A549 (cell line): ENCODE measurements at regions not wholly inside any gene's neighbourhood (a gene's known extent, or its start where the extent isn't known, plus 50 kb on each side); places are given as distances from the start of the nearest gene placed in this dataset.

Source experiments
- BHLHE40 ChIP-seq: IDR thresholded peaks from 2 replicates; pipeline ENCODE4 v1.6.1; 2012; ENCODE audit warnings: low read depth, low read length, inconsistent platforms
- MAFK ChIP-seq: fragments of 450-650 bp; IDR thresholded peaks from 2 replicates; pipeline ENCODE4 v1.6.1; 2014; ENCODE audit not compliant: partially characterized antibody
- MYC ChIP-seq: IDR thresholded peaks from 2 replicates; pipeline ENCODE4 v1.6.1; 2012; ENCODE audit warnings: mild to moderate bottlenecking, inconsistent platforms, low read length, improper control_type of control experiment, borderline replicate concordance
- POLR2A ChIP-seq: IDR thresholded peaks from 2 replicates; pipeline ENCODE4 v1.6.1; 2012; ENCODE audit warnings: mild to moderate bottlenecking, low read length
- POLR2AphosphoS2 ChIP-seq: conservative IDR thresholded peaks from 2 replicates; pipeline ENCODE4 v1.6.1; 2012; ENCODE audit warnings: low read length, improper control_type of control experiment, inconsistent platforms
- RAD21 ChIP-seq, 2 experiments: fragments of >200 bp in 1 of 2; sonication (Bioruptor Twin) in 1 of 2; formaldehyde crosslinking in 1 of 2; IDR thresholded peaks in 1 of 2; conservative IDR thresholded peaks in 1 of 2; 2 replicates in 1 of 2; 3 replicates in 1 of 2; pipeline ENCODE4 v1.6.1; 2012 to 2018; ENCODE audit warnings: inconsistent platforms in 1 of 2
- TP53 ChIP-seq: fragments of 250-450 bp; sonication (Bioruptor Pico); IDR thresholded peaks from 2 replicates; pipeline ENCODE4 v1.5.0; 2021; ENCODE audit warnings: mild to moderate bottlenecking, moderate library complexity
- ZSCAN20 ChIP-seq: fragments of 250-450 bp; sonication (Bioruptor Pico); IDR thresholded peaks from 2 replicates; pipeline ENCODE4 v1.8.0; 2022; ENCODE audit warnings: mild to moderate bottlenecking, moderate library complexity
- TF ChIP-seq, protein P1 (sequence below): fragments of >200 bp; sonication (Bioruptor Twin); formaldehyde crosslinking; IDR thresholded peaks from 3 replicates; pipeline ENCODE4 v1.5.1; 2016
- TF ChIP-seq, protein P2 (sequence below): IDR thresholded peaks from 2 replicates; pipeline ENCODE4 v1.6.1; 2012; ENCODE audit warnings: low read depth, borderline replicate concordance
- TF ChIP-seq, protein P3 (sequence below): fragments of 150-350 bp; IDR thresholded peaks from 2 replicates; pipeline ENCODE4 v1.6.1; 2014; ENCODE audit warnings: low read depth, mild to moderate bottlenecking, low read length
- TF ChIP-seq, protein P4 (sequence below): fragments of 200-600 bp; sonication (generic); IDR thresholded peaks from 2 replicates; pipeline ENCODE4 v1.6.1; 2016; ENCODE audit warnings: antibody characterized with exemption, mild to moderate bottlenecking, moderate library complexity

DNA sequence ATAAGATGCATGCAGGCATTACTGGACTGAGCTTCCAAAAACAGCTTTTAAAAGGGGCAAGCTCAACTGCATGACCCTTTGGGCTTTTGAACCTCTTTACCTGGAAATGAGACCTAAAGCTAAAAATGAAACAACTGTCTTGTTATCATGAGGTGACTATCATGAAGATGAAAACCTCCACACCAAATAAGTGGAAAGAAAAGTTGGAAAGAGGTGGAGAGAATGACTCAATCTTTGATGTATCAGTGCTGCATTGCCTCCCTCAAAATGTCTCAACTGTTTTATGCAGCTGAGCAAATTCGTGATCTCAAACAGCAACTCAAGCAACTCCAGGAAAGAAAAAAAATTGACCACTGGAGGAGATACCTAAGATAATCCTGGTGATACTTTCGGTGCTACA, 307.1 kb downstream of the KBTBD8 start:
- TF ChIP-seq, protein P1, sequence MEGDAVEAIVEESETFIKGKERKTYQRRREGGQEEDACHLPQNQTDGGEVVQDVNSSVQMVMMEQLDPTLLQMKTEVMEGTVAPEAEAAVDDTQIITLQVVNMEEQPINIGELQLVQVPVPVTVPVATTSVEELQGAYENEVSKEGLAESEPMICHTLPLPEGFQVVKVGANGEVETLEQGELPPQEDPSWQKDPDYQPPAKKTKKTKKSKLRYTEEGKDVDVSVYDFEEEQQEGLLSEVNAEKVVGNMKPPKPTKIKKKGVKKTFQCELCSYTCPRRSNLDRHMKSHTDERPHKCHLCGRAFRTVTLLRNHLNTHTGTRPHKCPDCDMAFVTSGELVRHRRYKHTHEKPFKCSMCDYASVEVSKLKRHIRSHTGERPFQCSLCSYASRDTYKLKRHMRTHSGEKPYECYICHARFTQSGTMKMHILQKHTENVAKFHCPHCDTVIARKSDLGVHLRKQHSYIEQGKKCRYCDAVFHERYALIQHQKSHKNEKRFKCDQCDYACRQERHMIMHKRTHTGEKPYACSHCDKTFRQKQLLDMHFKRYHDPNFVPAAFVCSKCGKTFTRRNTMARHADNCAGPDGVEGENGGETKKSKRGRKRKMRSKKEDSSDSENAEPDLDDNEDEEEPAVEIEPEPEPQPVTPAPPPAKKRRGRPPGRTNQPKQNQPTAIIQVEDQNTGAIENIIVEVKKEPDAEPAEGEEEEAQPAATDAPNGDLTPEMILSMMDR = no peak
- no peak for TF ChIP-seq ZSCAN20 (CRISPR knock-in tag)
- no peak for TF ChIP-seq RAD21 (conservative IDR thresholded peaks at IDR 0.05 in 1 of 2, IDR thresholded peaks at IDR 0.05 in 1 of 2)
- TF ChIP-seq, protein P2, sequence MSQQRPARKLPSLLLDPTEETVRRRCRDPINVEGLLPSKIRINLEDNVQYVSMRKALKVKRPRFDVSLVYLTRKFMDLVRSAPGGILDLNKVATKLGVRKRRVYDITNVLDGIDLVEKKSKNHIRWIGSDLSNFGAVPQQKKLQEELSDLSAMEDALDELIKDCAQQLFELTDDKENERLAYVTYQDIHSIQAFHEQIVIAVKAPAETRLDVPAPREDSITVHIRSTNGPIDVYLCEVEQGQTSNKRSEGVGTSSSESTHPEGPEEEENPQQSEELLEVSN = no peak
- TF ChIP-seq POLR2A = no peak
- TF ChIP-seq MAFK = no peak
- TF ChIP-seq POLR2AphosphoS2 = no peak
- TF ChIP-seq, protein P3, sequence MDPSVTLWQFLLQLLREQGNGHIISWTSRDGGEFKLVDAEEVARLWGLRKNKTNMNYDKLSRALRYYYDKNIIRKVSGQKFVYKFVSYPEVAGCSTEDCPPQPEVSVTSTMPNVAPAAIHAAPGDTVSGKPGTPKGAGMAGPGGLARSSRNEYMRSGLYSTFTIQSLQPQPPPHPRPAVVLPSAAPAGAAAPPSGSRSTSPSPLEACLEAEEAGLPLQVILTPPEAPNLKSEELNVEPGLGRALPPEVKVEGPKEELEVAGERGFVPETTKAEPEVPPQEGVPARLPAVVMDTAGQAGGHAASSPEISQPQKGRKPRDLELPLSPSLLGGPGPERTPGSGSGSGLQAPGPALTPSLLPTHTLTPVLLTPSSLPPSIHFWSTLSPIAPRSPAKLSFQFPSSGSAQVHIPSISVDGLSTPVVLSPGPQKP = no peak
- TF ChIP-seq MYC = no peak
- no peak for TF ChIP-seq TP53 (CRISPR knock-in tag)
- TF ChIP-seq BHLHE40 = no peak
- TF ChIP-seq, protein P4, sequence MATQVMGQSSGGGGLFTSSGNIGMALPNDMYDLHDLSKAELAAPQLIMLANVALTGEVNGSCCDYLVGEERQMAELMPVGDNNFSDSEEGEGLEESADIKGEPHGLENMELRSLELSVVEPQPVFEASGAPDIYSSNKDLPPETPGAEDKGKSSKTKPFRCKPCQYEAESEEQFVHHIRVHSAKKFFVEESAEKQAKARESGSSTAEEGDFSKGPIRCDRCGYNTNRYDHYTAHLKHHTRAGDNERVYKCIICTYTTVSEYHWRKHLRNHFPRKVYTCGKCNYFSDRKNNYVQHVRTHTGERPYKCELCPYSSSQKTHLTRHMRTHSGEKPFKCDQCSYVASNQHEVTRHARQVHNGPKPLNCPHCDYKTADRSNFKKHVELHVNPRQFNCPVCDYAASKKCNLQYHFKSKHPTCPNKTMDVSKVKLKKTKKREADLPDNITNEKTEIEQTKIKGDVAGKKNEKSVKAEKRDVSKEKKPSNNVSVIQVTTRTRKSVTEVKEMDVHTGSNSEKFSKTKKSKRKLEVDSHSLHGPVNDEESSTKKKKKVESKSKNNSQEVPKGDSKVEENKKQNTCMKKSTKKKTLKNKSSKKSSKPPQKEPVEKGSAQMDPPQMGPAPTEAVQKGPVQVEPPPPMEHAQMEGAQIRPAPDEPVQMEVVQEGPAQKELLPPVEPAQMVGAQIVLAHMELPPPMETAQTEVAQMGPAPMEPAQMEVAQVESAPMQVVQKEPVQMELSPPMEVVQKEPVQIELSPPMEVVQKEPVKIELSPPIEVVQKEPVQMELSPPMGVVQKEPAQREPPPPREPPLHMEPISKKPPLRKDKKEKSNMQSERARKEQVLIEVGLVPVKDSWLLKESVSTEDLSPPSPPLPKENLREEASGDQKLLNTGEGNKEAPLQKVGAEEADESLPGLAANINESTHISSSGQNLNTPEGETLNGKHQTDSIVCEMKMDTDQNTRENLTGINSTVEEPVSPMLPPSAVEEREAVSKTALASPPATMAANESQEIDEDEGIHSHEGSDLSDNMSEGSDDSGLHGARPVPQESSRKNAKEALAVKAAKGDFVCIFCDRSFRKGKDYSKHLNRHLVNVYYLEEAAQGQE = no peak
